PC-9 (cell line): ENCODE measurements at regions not wholly inside any gene's neighbourhood (a gene's known extent, or its start where the extent isn't known, plus 50 kb on each side); places are given as distances from the start of the nearest gene placed in this dataset.

Experiments
- CTCF ChIP-seq: fragments of 200-600 bp; sonication (generic); conservative IDR thresholded peaks from 2 replicates; pipeline ENCODE4 v1.6.1; 2017; ENCODE audit warnings: mixed run types, antibody characterized with exemption, mild to moderate bottlenecking, moderate library complexity
- EZH2 ChIP-seq: fragments of 200-600 bp; sonication (generic); IDR thresholded peaks from 2 replicates; pipeline ENCODE4 v1.8.0; 2017; ENCODE audit warnings: antibody characterized with exemption, low read depth

- TF ChIP-seq CTCF: no peak
- TF ChIP-seq EZH2: no peak
These were observed 979.0 kb upstream of the EEF2KMT start for GRCh38 chr16:6076631-6077030.
